Keratinocyte (primary cell): ENCODE measurements at regions not wholly inside any gene's neighbourhood (a gene's known extent, or its start where the extent isn't known, plus 50 kb on each side); places are given as distances from the start of the nearest gene placed in this dataset.
"Not testable (repeated sequence)": the region's sequence is repeated elsewhere in the genome, so short reads cannot be mapped to it uniquely, and the experiment has no call there.

ENCODE experiments used
- DNase-seq: peaks from one replicate; pipeline ENCODE4 v3.0.0-alpha.2; 2011; ENCODE audit warnings: low read depth, missing footprints, low spot score
- FAIRE-seq: peaks from 2 replicates; lab custom pipeline; 2011; peaks lifted over from hg19 to GRCh38; lab: Jason Lieb, UNC
- H2AFZ ChIP-seq: 2 replicates; pipeline ENCODE4 v1.6.0; 2012; ENCODE audit warnings: low read length, control low read depth, inconsistent platforms; ENCODE audit not compliant: control insufficient read depth
- H3K27ac ChIP-seq: 2 replicates; pipeline ENCODE4 v1.5.1; 2011; ENCODE audit warnings: low read length; ENCODE audit not compliant: control insufficient read depth, insufficient read depth
- H3K27me3 ChIP-seq: 3 replicates; pipeline ENCODE4 v1.6.0; 2011; ENCODE audit warnings: low read length; ENCODE audit not compliant: control insufficient read depth, insufficient read depth; ENCODE audit errors: extremely low read depth
- H3K36me3 ChIP-seq, 2 experiments: 2 replicates in 1 of 2; 3 replicates in 1 of 2; pipeline ENCODE4 v1.5.1; 2011; ENCODE audit warnings: low read length in 2 of 2, mild to moderate bottlenecking in 1 of 2; ENCODE audit not compliant: control insufficient read depth in 2 of 2, insufficient read depth in 2 of 2; ENCODE audit errors: extremely low read depth in 1 of 2
- H3K4me1 ChIP-seq: 3 replicates; pipeline ENCODE4 v1.5.1; 2011; ENCODE audit warnings: low read length; ENCODE audit not compliant: control insufficient read depth, insufficient read depth; ENCODE audit errors: extremely low read depth
- H3K4me2 ChIP-seq: 3 replicates; pipeline ENCODE4 v1.6.0; 2011; ENCODE audit warnings: low read depth, low read length; ENCODE audit not compliant: control insufficient read depth, insufficient read depth; ENCODE audit errors: extremely low read depth
- H3K4me3 ChIP-seq, 3 experiments: fragments of 200-600 bp in 1 of 3; sonication (generic) in 1 of 3; 2 replicates in 2 of 3; 3 replicates in 1 of 3; pipeline ENCODE4 v1.5.1; 2011 to 2016; ENCODE audit warnings: low read length in 3 of 3, mild to moderate bottlenecking in 3 of 3, control low read depth in 2 of 3, inconsistent platforms in 1 of 3, low read depth in 1 of 3, mixed read lengths in 1 of 3, mixed run types in 1 of 3, moderate library complexity in 1 of 3; ENCODE audit not compliant: control insufficient read depth in 2 of 3, insufficient read depth in 2 of 3; ENCODE audit errors: extremely low read depth in 1 of 3
- H3K79me2 ChIP-seq: 2 replicates; pipeline ENCODE4 v1.6.0; 2012; ENCODE audit warnings: low read length; ENCODE audit not compliant: control insufficient read depth, insufficient read depth
- H3K9ac ChIP-seq: 3 replicates; pipeline ENCODE4 v1.6.0; 2011; ENCODE audit warnings: low read length; ENCODE audit not compliant: control insufficient read depth, insufficient read depth; ENCODE audit errors: extremely low read depth
- H3K9me1 ChIP-seq: 3 replicates; pipeline ENCODE4 v1.6.0; 2011; ENCODE audit warnings: low read length; ENCODE audit not compliant: control insufficient read depth, insufficient read depth; ENCODE audit errors: extremely low read depth
- H3K9me3 ChIP-seq: 2 replicates; pipeline ENCODE4 v1.5.1; 2012; ENCODE audit warnings: low read depth, low read length; ENCODE audit not compliant: control insufficient read depth
- H4K20me1 ChIP-seq: 3 replicates; pipeline ENCODE4 v1.6.0; 2011; ENCODE audit warnings: low read length; ENCODE audit not compliant: control insufficient read depth, insufficient read depth; ENCODE audit errors: extremely low read depth
- CTCF ChIP-seq, 3 experiments: IDR thresholded peaks in 1 of 3; conservative IDR thresholded peaks in 1 of 3; optimal IDR thresholded peaks in 1 of 3; 2 replicates in 2 of 3; 3 replicates in 1 of 3; pipeline versions ENCODE3 to v1.5.1; 2011; ENCODE audit warnings: low read length in 3 of 3, mild to moderate bottlenecking in 3 of 3, moderate library complexity in 2 of 3, control low read depth in 1 of 3, inconsistent platforms in 1 of 3; ENCODE audit not compliant: insufficient read depth in 2 of 3; ENCODE audit errors: extremely low read depth in 1 of 3
- EZH2 ChIP-seq: IDR thresholded peaks from one replicate; pipeline ENCODE4 v1.6.1; 2012; ENCODE audit warnings: inconsistent platforms, mild to moderate bottlenecking, low read length, moderate library complexity
- dilution Hi-C: fragments of 300-500 bp; cut with MboI; formaldehyde crosslinking; loops from one replicate; pipeline ENCODE4 v1.7.0; 2020; ENCODE audit warnings: low sequenced_read_pairs; ENCODE audit not compliant: extremely low pct_ligation_motif_present

DNA sequence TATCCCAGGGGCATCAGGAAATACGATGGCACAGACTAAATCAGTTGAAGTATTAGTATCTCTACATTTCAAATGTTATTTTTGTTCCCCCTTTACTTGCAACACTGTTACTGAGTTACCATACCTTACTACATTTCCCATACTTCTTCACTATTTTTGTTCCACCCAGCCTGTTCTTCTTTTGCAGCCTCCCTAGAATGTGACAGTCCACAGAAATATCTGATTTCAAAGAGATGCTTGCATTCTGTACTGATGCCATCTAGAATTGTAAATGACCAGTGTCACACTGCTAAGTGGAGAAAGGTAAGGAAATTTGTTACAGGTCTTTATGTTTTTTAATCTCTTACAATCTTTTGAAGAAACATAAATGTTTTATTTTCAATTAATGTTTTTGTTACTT lies 279.9 kb downstream of the CCER1 start:
- FAIRE-seq (no peak), DNase-seq (no peak)
- no peaks in the 10 kb centered on the region for H3K36me3 ChIP-seq
- H3K4me2 ChIP-seq: no peak overlapping the region
- dilution Hi-C loops: no loop called here
- no peak overlapping the region for H3K4me3 ChIP-seq
- TF ChIP-seq EZH2 (no peak), CTCF (optimal IDR thresholded peaks at IDR 0.05 in 1 of 3, IDR thresholded peaks at IDR 0.05 in 1 of 3, conservative IDR thresholded peaks at IDR 0.05 in 1 of 3; ENCODE audit: extremely low read depth in 1 of 3, insufficient read depth in 2 of 3, low read length in 3 of 3) (no peak)
- no peaks in the 10 kb centered on the region for H3K79me2 ChIP-seq
- H3K4me1 ChIP-seq: peaks cover 5% of the 10 kb centered on the region
- no peak overlapping the region for H2AFZ ChIP-seq
- H4K20me1 ChIP-seq: no peaks in the 10 kb centered on the region
- no peak overlapping the region for H3K27ac ChIP-seq
- H3K9me3 ChIP-seq: no peaks in the 10 kb centered on the region
- no peak overlapping the region for H3K9ac ChIP-seq
- no peaks in the 10 kb centered on the region for H3K9me1 ChIP-seq
- no peaks in the 10 kb centered on the region for H3K27me3 ChIP-seq

- Histone ChIP-seq H3K4me1 (no peaks in the 10 kb centered on the region), H3K79me2 (no peaks in the 10 kb centered on the region), H3K9ac (no peak overlapping the region), H3K27me3 (no peaks in the 10 kb centered on the region), H3K9me1 (no peaks in the 10 kb centered on the region), H3K4me2 (no peak overlapping the region), H3K36me3 (no peaks in the 10 kb centered on the region), H4K20me1 (no peaks in the 10 kb centered on the region), H3K27ac (no peak overlapping the region), H2AFZ (no peak overlapping the region), H3K4me3 (no peak overlapping the region), H3K9me3 (no peaks in the 10 kb centered on the region)
- dilution Hi-C loops: no loop called here
- no peak for TF ChIP-seq CTCF (optimal IDR thresholded peaks at IDR 0.05 in 1 of 3, IDR thresholded peaks at IDR 0.05 in 1 of 3, conservative IDR thresholded peaks at IDR 0.05 in 1 of 3; ENCODE audit: extremely low read depth in 1 of 3, insufficient read depth in 2 of 3, low read length in 3 of 3)
- TF ChIP-seq EZH2: no peak
- DNase-seq: no peak
- no peak for FAIRE-seq
Measured at GRCh38 chr12:90672081-90672480, 282.9 kb downstream of the CCER1 start.

GRCh38 chr12:90663949-90664348 lies 291.0 kb downstream of the CCER1 start:
- DNase-seq, H3K9me3 ChIP-seq, H3K36me3 ChIP-seq, H3K4me3 ChIP-seq, H4K20me1 ChIP-seq, H2AFZ ChIP-seq, H3K9ac ChIP-seq, dilution Hi-C loops, H3K27ac ChIP-seq, FAIRE-seq, H3K79me2 ChIP-seq, H3K4me1 ChIP-seq, H3K9me1 ChIP-seq, H3K4me2 ChIP-seq, H3K27me3 ChIP-seq: not testable (repeated sequence)
